Mesothelial cell of epicardium (in vitro differentiated cells): ENCODE measurements at regions not wholly inside any gene's neighbourhood (a gene's known extent, or its start where the extent isn't known, plus 50 kb on each side); places are given as distances from the start of the nearest gene placed in this dataset.
A peak's percentile ranks its signal among the peaks of the same experiment; 100 is the strongest.

Experiments used
- DNase-seq, 2 experiments: peaks; one replicate each; pipeline ENCODE4 v3.0.0; 2021; ENCODE audit warnings: low spot score in 2 of 2; ENCODE audit not compliant: unreplicated experiment in 2 of 2
- H3K27ac Mint-ChIP-seq: 2 replicates; pipeline ENCODE4 v1.8.0; 2021; ENCODE audit warnings: mixed read lengths
- H3K27me3 Mint-ChIP-seq: 2 replicates; pipeline ENCODE4 v1.8.0; 2021; ENCODE audit warnings: low read depth, mixed read lengths
- H3K36me3 Mint-ChIP-seq: 2 replicates; pipeline ENCODE4 v1.8.0; 2021; ENCODE audit warnings: mixed read lengths
- H3K4me1 Mint-ChIP-seq: 2 replicates; pipeline ENCODE4 v1.8.0; 2021; ENCODE audit warnings: mixed read lengths
- H3K4me3 Mint-ChIP-seq: 2 replicates; pipeline ENCODE4 v1.8.0; 2021; ENCODE audit warnings: mild to moderate bottlenecking, moderate library complexity, mixed read lengths
- H3K9me3 Mint-ChIP-seq: 2 replicates; pipeline ENCODE4 v1.8.0; 2021; ENCODE audit warnings: mixed read lengths
- TF ChIP-seq, protein P1 (sequence below): fragments of 200-600 bp; sonication (generic); IDR thresholded peaks from one replicate; pipeline ENCODE4 v1.5.0; 2021; ENCODE audit warnings: antibody characterized with exemption; ENCODE audit not compliant: unreplicated experiment

DNA sequence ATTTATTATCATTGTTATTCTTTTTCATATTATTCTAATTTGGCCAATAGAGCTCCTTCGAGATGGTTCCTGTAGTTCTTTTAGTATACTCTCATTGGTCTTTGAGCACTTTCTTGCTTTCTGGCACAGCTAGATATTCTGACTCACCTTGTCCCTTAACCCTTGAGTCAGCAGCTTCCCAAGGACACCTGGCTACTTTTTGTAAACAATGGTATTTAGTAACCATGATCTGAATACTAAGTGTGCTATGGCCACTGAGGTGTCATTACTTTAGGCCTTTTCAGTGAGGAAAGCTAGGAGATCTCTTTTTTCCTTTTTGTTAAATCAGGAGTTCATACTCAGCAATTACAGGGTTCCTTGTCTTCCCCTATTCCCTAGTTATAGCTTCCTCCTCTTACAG, 126.5 kb upstream of the CITED2 start:
- Mint-ChIP-seq H3K27me3 (no peaks in the 10 kb centered on the region), H3K27ac (no peak overlapping the region), H3K4me1 (peaks cover 12% of the 10 kb centered on the region), H3K4me3 (no peak overlapping the region), H3K36me3 (no peaks in the 10 kb centered on the region), H3K9me3 (peaks cover 11% of the 10 kb centered on the region)
- TF ChIP-seq, protein P1, sequence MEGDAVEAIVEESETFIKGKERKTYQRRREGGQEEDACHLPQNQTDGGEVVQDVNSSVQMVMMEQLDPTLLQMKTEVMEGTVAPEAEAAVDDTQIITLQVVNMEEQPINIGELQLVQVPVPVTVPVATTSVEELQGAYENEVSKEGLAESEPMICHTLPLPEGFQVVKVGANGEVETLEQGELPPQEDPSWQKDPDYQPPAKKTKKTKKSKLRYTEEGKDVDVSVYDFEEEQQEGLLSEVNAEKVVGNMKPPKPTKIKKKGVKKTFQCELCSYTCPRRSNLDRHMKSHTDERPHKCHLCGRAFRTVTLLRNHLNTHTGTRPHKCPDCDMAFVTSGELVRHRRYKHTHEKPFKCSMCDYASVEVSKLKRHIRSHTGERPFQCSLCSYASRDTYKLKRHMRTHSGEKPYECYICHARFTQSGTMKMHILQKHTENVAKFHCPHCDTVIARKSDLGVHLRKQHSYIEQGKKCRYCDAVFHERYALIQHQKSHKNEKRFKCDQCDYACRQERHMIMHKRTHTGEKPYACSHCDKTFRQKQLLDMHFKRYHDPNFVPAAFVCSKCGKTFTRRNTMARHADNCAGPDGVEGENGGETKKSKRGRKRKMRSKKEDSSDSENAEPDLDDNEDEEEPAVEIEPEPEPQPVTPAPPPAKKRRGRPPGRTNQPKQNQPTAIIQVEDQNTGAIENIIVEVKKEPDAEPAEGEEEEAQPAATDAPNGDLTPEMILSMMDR = no peak
- no peak for DNase-seq

GRCh38 chr6:139498715-139499114, 124.3 kb upstream of the CITED2 start:
- H3K27me3 Mint-ChIP-seq = no peaks in the 10 kb centered on the region
- H3K4me3 Mint-ChIP-seq = no peak overlapping the region
- no peaks in the 10 kb centered on the region for H3K36me3 Mint-ChIP-seq
- H3K9me3 Mint-ChIP-seq = peaks cover 11% of the 10 kb centered on the region
- peaks cover 12% of the 10 kb centered on the region for H3K4me1 Mint-ChIP-seq
- H3K27ac Mint-ChIP-seq = peak overlapping the region; percentile 22
- TF ChIP-seq, protein P1 = no peak
- no peak for DNase-seq

GRCh38 chr6:139497345-139497961, 123.0 kb upstream of the CITED2 start:
- no peaks in the 10 kb centered on the region for H3K27me3 Mint-ChIP-seq
- no peaks in the 10 kb centered on the region for H3K36me3 Mint-ChIP-seq
- DNase-seq = no peak
- TF ChIP-seq, protein P1 = no peak
- no peak overlapping the region for H3K4me3 Mint-ChIP-seq
- H3K4me1 Mint-ChIP-seq = peaks cover 12% of the 10 kb centered on the region
- H3K27ac Mint-ChIP-seq = no peak overlapping the region
- peaks cover 6% of the 10 kb centered on the region for H3K9me3 Mint-ChIP-seq

GRCh38 chr6:139496654-139497344, 122.4 kb upstream of the CITED2 start:
- Mint-ChIP-seq H3K4me3 (no peak overlapping the region), H3K9me3 (peaks cover 6% of the 10 kb centered on the region), H3K27ac (no peak overlapping the region), H3K36me3 (no peaks in the 10 kb centered on the region), H3K27me3 (no peaks in the 10 kb centered on the region), H3K4me1 (peaks cover 12% of the 10 kb centered on the region)
- DNase-seq = no peak
- TF ChIP-seq, protein P1 = no peak

DNA sequence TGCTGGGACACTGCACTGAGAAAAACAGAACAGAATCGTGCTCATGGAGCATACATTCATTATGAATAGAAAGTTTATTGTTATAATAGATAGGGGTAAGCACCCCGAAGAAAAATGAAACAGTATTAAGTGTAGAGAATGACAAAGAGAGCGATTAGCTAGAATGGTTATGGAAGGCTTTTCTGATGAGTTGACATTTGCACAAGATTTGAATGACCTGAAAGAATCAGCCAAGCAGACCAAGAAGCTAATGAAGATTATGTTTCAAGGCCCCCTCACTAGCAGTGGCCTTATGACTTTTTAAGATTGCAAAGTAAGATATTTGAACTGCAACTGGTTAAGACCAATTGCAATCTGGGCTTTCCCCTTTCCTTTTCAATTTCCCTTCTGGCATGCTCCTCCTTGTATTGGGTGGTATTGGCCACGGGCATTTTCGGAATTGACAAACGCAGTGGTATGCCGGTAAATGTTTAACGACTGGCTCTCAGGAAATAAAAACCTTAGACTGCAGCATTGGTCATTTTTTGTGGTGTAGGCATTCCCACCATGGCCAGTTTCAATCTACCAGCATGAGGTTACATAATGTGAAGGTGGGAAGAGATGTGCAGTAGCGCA, 120.0 kb upstream of the CITED2 start:
- Mint-ChIP-seq H3K4me1 (peaks cover 8% of the 10 kb centered on the region), H3K27me3 (no peaks in the 10 kb centered on the region), H3K36me3 (no peaks in the 10 kb centered on the region), H3K4me3 (no peak overlapping the region), H3K9me3 (no peaks in the 10 kb centered on the region), H3K27ac (no peak overlapping the region)
- TF ChIP-seq, protein P1 = no peak
- DNase-seq = no peak
